ENCODE measurements at regions not wholly inside any gene's neighbourhood (a gene's known extent, or its start where the extent isn't known, plus 50 kb on each side); places are given as distances from the start of the nearest gene placed in this dataset.
"Not testable (repeated sequence)": the region's sequence is repeated elsewhere in the genome, so short reads cannot be mapped to it uniquely, and the experiment has no call there.

DNA sequence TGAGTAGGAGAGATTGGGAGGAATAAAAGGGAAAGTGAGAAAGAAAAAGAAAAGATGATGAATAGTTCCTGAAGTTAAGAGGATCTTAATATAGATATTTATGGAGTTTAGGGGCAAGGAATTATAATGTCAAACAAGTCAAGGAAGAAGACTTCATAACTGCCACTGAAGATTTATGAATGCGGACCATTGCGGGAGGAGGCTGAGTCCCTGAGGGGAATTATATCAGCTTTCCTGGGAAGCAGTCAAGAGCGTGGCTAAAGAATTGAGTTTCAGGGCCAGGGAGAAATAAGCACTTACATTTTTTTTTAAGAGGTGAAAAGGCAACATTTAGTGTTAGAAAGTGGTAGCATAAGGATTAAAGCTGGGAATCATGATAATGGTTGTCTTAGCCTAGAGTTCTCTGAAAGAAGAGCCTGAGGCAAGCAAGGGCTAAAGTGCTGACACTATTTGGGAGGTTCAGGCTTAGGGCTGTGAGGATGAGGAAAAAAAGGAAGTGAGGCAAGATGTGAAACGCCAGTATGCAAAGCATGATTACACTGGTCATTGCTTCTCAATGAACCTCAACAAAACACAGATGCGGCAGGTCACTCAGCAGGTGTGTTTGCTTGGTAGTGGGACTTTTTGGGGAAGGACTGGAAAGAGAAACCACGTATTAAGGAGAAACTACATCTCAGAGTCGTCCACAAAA is 217.1 kb downstream of the SLC4A3 start:
- no peak for DNase-seq

DNA sequence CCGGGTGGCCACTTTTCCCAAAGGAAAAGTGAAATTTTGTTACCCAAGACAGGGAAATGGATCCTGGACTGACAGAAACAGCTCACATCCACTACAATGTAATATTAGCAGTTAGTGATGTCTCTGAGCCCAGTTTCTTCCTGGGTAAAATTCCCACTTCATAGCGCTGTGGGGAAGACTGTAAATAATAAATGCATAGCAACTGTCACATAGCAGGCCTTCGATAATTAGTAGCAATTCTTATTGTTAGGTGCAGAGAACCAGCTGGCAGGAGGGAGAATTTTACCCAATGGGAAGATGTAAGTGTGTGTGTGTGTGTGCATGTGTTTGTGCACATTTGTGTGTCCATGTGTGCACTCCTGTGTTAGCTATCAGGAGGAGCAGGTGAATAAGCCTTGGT is 221.5 kb downstream of the SLC4A3 start:
- no peak for DNase-seq

DNA sequence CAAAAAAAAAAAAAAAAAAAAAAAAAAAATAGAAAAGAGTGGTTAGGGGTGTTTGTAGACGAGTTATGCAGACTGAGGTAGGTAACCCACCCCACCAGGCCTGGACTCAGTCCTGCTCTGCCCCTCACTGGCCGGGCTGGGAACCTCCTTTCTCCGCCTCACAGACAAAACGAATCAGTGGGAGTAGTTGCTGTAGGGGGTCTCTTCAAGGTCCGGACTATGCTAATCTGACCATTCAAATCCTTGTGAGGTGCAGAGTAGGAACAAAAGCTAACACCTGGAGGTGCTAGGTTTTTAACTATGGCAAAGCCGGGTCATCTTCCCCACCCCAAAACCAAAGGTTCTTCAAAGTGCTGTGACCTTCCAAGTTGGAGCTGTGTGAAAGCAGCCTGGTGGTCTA is 223.7 kb downstream of the SLC4A3 start:
- DNase-seq: no peak

DNA sequence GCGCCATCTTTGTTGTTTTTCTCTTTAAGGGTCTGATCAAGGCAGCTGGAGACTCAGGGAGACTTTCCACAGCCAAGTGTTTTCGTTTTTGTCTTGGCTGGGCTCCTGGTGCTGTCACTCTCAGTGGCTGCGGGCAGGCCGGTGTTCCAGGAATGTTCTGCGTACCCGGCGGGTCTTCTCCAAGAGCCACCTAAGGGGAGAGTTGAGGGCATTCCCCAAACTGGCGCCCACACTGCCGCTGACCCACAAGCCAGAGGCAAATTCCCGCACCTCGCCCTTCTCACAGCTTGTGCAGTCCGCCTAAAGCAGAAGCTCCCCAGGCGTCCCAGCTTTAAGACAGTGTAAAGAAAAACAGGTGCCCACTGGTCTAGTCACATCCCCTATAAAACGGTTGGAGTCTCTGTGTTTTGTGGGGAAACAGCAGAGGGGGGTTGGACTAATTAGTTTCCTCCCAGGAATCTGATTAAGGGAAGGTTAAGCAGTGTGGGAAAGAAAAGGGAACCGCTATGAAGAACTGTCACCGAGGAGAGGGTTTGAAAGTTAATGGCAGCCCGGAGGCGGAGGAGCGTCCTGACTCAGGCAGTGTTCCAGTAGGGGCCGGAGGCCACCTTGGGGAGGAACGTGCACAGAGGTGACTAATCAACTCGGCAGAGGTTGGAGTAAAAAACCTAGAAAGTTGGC is 224.5 kb downstream of the SLC4A3 start:
- DNase-seq: no peak

DNA sequence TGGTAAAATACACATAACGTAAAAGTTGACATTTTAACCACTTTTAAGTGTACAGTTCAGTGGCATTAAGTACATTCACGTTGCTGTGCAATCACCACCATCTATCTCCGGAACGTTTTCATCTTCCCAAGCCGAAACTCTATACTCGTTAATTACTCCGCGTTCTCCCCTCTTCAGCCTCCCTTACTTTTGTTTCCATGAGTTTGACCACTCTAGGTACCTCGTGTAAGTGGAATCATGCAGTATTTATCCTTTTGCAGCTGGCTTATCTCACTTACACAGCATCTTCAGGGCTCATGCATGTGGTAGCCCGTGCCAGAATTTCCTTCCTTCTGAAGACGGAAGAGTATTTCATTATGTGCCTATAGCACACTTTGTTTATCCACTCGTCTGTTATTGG is 225.2 kb downstream of the SLC4A3 start:
- no peak for DNase-seq

DNA sequence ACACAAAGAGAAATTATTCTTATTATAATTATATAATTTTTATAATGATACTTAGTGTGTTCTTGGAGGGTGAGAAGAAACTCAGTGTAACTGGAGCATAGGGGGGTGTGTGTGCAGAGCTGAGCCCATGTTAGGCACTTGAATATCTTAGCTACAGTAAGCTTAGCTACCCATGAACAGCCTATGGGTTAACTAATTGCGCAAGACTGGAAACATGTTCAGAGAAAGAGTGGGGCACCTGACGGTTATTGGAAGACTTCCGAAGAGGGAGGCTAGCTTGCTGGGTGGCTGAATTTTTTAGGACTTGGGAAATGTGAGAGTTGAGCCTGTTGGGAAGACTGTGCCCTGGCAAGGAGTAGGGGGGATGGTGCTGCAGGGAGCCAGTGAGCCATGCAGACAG is 229.2 kb downstream of the SLC4A3 start:
- no peak for DNase-seq

DNA sequence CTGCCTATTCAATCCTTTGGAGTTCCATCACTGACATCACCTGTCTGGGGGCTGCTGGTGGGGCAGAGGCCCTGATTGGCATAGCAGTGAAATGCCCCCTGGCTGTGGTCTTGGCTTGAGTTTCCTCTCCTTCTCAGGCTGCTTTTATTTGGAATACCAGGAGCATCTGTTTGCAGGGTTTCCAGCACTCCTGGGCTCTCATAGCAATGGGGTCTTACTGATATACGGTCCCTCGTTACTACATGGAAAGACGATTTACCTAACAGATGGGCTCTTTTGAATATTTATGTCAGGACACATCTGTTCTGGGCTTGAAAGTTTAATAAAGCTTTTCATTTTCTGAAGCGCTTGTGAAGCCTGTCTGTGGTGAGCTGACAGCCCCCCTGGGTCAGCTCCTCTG is 230.3 kb downstream of the SLC4A3 start:
- DNase-seq: no peak

DNA sequence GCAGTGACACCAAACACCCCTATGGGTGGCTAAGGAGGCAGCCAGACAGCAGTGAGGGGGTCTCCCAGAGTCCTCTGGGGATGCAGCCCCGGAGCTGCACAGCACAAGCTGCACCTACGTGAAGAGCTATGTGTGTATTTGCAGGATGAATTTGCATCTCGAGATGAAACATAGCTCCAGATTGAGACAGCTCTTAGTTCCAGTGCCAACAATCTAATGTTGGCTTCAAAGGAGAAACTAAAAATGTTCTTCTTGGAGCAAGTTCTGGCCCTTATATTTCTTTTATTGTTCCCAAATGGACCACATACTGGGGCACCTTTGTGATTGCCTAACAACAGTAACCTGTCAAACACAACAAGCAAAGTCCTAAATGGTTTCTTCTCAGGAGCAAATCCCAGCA is 233.9 kb downstream of the SLC4A3 start:
- no peak for DNase-seq

DNA sequence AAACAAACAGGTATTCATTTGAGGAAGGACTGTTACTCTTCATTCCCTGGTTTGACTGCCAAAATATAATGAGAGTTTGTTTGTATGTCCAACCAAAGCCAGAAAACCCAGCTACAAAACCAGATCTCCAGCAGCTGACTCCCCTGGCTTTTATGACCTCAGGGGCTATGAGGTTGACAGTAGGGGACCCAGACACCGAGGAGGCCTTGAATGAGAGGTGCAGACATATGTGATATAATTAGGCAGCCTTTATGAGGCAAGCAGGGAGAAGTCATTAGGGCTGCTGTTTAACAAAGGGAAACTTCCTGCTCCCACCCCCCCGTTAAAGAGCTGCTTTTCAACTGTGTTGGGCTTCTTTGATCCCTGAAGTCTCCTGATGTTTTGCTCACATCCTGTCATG is 236.7 kb downstream of the SLC4A3 start:
- no peak for DNase-seq

DNA sequence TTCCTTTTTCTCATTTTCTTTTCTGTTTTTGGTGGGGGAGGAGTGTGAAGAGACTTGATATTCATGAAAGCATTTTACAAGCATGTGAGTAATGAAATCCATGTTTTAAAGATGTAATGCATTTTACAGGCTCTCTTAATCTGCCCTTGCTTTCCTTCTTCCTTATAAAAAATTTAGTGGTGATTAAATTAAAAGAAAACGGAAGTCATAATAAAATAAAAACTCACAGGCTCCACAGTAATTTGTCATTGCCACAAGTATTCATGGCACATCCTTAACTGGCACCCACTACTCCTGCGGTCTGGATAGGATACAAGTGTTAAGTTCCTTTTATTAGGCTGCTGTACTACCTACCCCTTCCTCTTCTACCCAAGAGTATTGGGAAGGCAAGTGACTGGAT is 241.2 kb downstream of the SLC4A3 start:
- no peak for DNase-seq

DNA sequence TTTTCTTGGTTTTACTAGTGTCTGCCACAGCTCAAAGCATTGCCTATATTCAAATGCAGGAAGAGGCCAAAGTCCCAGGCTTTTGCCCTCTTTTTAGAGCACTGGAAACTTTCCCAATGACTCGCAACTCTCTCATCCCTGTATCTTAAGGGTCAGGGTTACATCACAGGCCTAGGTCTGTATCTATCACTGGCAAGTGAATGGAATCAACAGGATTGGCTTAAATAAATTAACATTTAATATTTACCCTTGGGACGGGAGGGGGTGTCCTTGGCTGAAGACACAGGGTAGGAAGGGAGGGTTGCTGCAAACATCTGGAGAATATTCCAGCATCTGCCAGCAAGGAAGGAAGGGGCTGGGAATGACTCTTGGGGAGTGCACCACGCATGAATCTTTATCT is 242.6 kb downstream of the SLC4A3 start:
- no peak for DNase-seq

DNA sequence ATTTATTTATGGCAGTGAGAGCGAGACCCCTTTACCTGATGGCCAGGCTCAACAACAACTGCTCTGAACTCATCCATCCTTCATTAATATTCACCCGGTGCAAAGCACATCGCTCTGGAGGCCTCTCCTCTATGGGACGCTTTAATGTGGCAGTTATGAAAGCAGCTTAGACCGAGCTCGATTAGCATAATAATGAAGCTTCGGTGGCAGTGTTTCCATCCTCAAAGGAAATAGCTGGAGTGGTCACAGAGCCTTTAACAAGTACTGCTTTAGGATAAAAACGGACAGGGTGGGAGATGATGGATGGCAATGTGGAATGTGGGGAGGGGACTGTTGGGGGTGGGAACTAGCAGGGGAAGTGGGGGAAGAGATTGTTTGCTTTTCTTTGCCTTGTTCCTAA is 243.9 kb downstream of the SLC4A3 start:
- DNase-seq: no peak

DNA sequence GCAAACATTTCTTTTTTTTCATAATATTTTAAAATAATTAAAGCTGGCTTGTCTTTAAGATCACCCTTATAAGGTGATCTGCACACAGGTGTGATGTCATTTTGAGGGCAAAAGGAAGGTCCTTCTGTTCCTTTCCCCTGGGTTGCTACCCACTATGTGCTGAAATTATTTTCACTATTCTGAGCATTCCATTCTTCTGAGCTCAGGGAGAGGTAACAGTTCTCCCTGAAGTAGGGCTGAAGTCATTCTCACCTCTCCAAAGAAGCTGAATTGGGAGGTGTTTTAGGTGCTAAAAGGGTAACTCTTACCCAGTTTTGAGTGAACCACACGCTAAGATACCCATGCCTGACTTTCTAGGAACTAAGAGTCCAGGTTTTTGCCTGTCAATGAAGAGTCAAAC is 247.6 kb downstream of the SLC4A3 start:
- no peak for DNase-seq

DNA sequence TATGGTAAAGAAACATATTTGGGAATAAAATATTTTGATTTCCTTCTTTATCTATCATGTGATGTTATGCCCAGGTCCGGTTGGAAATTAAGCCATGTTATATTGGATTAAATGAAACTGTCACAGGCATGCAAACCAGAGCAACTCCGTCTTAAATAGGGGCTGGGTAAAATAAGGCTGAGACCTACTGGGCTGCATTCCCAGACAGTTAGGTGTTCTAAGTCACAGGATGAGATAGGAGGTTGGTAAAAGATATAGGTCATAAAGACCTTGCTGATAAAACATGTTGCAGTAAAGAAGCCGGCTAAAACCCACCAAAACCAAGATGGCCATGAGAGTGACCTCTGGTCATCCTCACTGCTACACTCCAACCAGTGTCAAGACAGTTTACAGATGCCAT is 248.6 kb downstream of the SLC4A3 start:
- DNase-seq: not testable (repeated sequence)

DNA sequence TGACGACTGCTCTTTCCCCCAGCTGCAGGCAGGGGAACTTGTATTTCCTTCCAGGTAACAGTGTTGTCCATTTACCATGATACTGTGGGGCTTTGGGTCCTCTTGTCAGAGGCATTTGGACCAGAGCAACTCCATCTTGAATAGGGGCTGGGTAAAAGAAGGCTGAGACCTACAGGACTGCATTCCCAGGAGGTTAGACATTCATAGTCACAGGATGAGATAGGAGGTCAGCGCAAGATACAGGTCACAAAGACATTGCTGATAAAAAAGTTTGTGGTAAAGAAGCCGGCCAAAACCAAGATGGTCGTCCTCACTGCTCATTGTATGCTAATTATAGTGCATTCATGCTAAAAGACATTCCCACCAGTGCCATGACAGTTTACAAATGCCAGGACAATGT is 249.5 kb downstream of the SLC4A3 start:
- no peak for DNase-seq

DNA sequence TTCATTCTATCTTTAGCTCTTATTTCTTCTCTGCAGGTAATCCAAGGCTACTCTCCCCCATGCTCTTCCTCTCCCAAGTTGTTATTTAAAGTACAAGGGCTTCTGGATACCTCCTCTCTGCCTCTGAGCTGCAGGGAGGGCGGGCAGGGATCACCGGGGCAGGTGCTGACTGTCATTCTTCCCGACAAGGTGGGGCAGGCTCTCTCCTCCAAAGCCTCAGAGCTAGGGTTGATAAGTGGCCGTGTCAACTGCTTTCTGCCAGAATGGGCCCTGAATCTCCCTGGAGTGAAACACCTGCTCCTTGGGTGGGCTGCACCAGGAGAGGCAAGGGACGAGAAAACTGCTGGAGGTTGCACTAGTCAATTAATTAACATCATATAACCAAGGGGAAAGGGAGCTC is 250.3 kb downstream of the SLC4A3 start:
- DNase-seq: no peak

DNA sequence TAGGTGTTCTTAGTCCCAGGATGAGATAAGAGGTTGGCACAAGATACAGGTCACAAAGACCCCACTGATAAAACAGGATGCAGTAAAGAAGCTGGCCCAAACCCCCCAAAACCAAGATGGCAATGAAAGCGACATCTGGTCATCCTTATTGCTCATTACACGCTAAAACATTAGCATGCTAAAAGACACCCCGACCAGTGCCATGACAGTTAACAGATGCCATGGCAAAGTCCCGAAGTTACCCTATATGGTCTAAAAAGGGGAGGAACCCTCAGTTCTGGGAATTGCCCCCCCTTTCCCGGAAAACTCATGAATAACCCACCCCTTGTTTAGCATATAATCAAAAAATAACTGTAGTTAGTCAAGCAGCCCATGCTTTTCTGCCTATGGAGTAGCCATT is 251.1 kb downstream of the SLC4A3 start:
- DNase-seq: no peak

DNA sequence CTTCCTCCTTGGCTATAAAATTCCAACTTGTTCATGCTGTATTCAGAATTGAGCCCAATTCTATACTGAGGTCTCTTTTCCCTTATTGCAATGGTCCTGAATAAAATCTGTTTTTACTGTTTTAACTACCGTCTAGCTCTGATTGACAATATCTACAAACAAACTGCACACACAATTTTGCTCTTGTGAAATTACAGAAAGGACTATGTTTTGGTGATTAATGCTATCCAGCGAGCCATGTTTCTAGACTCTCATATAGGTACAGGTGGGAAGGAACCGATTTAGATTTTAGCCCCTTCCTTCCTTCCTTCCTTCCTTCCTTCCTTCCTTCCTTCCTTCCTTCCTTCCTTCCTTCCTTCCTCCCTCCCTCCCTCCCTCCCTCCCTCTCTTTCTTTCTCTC is 254.4 kb downstream of the SLC4A3 start:
- DNase-seq: no peak

DNA sequence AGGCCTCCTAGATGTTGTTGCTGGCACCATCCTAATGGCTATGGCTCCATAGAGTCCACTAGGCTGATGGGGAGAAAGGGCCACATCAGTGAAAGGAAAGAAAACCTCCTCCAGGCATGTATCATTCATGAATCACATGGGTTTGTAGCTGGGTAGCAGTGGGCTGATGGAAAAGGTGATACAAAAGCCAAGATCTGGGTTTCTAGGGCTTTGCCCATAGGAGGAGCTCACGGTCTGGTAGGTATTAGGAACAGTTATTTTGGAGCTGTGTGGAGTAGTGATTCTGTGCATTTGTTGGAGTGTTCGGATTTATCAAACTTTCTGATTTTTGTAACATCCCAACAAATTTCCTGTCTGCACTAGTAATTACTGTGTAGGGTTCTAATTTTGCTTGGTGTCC is 259.2 kb downstream of the SLC4A3 start:
- DNase-seq: no peak

DNA sequence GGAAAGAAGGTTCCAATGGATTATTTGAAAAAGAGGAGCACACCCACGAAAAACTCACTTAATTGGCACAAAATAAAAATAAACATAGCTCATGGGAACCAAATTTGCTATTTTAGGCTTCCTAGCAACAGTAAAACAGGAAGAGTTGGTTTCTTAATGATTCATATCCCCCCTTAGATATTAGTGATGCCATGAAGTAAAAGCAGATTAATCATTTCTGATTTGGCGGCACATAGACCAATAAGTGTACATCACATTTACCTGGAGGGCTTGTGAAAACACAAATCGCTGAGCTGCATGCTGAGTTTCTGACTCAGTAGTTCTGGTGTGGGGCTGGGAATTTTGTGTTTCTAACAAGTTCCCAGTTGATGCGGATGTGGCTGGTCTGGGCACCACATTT is 260.4 kb downstream of the SLC4A3 start:
- no peak for DNase-seq

DNA sequence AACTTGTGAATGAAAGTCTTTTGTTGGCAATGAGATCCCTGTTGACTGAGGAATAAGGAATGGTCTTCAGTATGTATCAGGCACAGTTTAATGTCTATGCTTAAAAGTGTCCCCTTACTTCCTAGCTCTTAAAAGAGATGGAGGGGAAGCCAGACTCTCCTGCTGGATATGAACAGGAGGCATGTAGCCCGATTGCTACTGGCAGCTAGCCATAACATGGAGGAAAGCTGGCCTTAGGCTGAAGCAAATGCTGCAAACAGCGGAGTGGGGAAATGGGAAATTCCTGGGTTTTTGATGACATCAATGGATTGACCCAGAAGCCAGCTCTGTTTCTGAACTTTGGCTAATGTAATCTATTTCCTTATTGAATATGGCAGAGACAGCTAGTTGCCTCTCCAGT is 266.1 kb downstream of the SLC4A3 start:
- no peak for DNase-seq

DNA sequence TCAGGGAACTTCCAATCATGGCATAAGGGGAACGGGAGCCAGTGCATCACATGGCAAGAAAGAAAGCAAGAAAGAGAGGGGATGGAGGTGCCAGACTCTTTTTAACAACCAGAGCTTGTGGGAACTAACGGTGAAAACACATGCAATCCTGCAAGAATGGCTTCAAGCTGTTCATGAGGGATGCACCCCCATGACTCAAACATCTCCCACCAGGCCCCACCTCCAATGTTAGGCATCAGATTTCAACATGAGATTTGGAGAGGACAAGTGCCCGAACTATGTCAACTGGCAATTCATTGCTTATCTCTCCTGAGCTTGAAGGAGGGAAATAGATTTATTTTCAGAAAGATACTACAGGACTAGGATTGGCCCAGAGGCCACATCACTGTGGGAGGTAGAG is 270.0 kb downstream of the SLC4A3 start:
- no peak for DNase-seq

DNA sequence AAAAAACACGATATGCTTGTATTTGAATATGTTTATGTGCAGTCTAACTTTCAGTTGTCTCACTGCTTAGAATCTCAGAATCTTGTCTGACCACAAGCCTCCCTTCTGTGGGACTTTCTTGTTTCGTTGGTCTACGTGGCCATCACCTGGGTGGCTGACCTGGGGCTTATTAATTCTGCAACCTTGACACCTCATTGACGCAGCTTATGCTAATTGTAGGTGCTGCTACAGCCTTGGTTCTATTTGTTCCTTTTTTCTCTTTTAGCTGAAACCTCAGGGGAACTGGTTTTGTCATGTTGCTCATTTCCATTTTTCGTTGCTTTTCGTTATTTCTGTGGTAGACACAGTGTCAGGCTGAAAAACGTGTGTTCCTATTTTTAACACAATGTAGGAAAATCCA is 273.7 kb downstream of the SLC4A3 start:
- DNase-seq: no peak

DNA sequence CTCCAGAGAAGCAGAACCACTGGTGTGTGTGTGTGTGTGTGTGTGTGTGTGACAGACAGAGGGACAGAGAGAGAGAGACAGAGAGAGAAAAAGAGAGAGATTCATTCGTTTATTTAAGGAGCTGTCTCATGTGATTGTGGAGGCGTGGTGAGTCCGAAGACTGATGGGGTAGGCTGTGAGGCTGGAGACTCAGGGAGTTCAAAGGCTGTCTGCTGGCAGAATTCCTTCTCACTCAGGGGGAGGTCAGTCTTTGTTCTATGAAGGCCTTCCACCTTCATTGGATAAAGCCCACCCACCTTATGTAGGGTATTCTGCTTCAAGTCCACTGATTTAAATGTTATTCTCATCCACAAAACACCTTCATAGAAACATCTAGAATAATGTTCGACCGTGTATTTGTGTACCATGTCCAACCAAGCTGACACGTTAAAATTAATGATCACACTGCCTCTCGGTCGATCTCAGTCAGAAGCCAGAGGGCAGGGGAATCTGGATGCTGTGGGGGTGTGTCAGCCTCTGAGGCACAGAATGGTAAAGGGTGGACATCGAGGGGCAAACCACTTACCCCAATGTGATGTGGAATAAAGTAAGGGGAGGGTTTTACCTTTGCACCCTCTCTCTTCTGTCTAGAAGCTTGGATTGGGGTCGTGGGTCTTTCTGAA is 275.6 kb downstream of the SLC4A3 start:
- no peak for DNase-seq

DNA sequence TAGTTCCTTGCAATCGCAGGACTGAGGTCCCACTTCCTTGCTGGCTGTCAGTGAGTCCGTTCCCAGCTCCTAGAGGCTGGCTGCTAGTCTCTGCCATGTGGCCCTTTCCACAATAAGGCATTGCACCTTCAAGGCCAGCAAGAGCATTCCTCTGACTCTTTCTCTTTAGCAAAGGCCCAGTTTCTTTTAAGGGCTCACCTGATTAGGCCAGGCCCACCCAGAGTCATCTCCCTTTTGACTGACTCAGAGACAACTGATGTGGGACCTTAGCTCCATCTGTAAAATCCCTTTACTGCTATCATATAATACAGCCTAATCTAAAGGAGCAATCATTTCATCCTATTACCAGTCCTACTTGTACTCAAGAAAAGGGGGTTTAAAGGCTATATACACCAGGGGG is 278.2 kb downstream of the SLC4A3 start:
- DNase-seq: no peak

Data from activated naive CD4-positive, alpha-beta T cell treated with Interleukin-2 at 50 U/mL for 16 hours (primary cell).